ENCODE measurements at regions not wholly inside any gene's neighbourhood (a gene's known extent, or its start where the extent isn't known, plus 50 kb on each side); places are given as distances from the start of the nearest gene placed in this dataset.

GRCh38 chr5:133761632-133762031, 149.3 kb upstream of the FSTL4 start:
- H3K79me2 ChIP-seq (ENCODE audit: control insufficient read depth in 1 of 2, insufficient read depth in 2 of 2, low read length in 2 of 2), result no peaks in the 10 kb centered on the region
- H3K23ac ChIP-seq (ENCODE audit: insufficient read length), result no peak overlapping the region
- H2BK20ac ChIP-seq (ENCODE audit: low read length), result no peak overlapping the region
- no peak overlapping the region for H3K56ac ChIP-seq (replicated peaks; ENCODE audit: insufficient read length, low read depth, low read length)
- no peak for TF ChIP-seq ATF3 (IDR thresholded peaks at IDR 0.05; ENCODE audit: insufficient read depth, low read depth, low read length)
- TF ChIP-seq YY1 (IDR thresholded peaks at IDR 0.05; ENCODE audit: low read depth, low read length), result no peak
- H2AFZ ChIP-seq (ENCODE audit: low read length), result no peak overlapping the region
- no peak overlapping the region for H3K4ac ChIP-seq (replicated peaks; ENCODE audit: insufficient read length, low read depth, low read length)
- no peak overlapping the region for H2BK120ac ChIP-seq (replicated peaks; ENCODE audit: low read depth, low read length)
- H3K23me2 ChIP-seq (ENCODE audit: low read depth, low read length), result no peaks in the 10 kb centered on the region
- no peak overlapping the region for H3K4me2 ChIP-seq (ENCODE audit: insufficient read depth in 1 of 2, low read depth in 2 of 2, low read length in 2 of 2)
- DNase-seq (ENCODE audit: low read depth in 1 of 2, low spot score in 2 of 2) (no peak), FAIRE-seq (no peak)
- no peaks in the 10 kb centered on the region for H3K9me3 ChIP-seq (ENCODE audit: insufficient read depth in 2 of 2, low read depth in 1 of 2, low read length in 1 of 2)
- H3K79me1 ChIP-seq (ENCODE audit: low read depth, low read length), result no peaks in the 10 kb centered on the region
- no peak overlapping the region for H2BK12ac ChIP-seq (ENCODE audit: low read depth, low read length)
- H2BK15ac ChIP-seq (ENCODE audit: low read length), result no peak overlapping the region
- H3K4me1 ChIP-seq (replicated peaks in 1 of 4; ENCODE audit: control insufficient read depth in 3 of 4, insufficient read depth in 4 of 4, low read length in 3 of 4), result no peaks in the 10 kb centered on the region
- H3K9ac ChIP-seq (replicated peaks in 1 of 4; ENCODE audit: extremely low read depth in 1 of 4, low read depth in 3 of 4, low read length in 3 of 4), result no peak overlapping the region
- no peak overlapping the region for H4K91ac ChIP-seq (replicated peaks; ENCODE audit: insufficient read length, low read length)
- 83% methylated on average over 4 of the region's 4 CpGs; no CpG with 5 or more reads in 1 of the 2 experiments for WGBS, 2 experiments (ENCODE audit: extremely low coverage in 1 of 2, insufficient coverage in 1 of 2, insufficient read length in 1 of 2, insufficient replicate concordance in 2 of 2, low coverage in 1 of 2, low lambda C conversion rate in 2 of 2, missing lambda C conversion rate in 1 of 2)
- H3K36me3 ChIP-seq (ENCODE audit: control insufficient read depth in 2 of 4, insufficient read depth in 4 of 4, low read length in 3 of 4), result no peaks in the 10 kb centered on the region
- no peak overlapping the region for H4K5ac ChIP-seq (ENCODE audit: insufficient read length, low read depth, low read length)
- H3K27me3 ChIP-seq (replicated peaks in 1 of 4; ENCODE audit: control insufficient read depth in 3 of 4, extremely low read depth in 1 of 4, insufficient read depth in 3 of 4, low read length in 3 of 4), result no peaks in the 10 kb centered on the region; a peak in 1 of 7 replicates
- no peak overlapping the region for H4K8ac ChIP-seq (ENCODE audit: extremely low read depth, insufficient read depth, low read length)
- no peaks in the 10 kb centered on the region for H4K20me1 ChIP-seq (replicated peaks in 1 of 2; ENCODE audit: control insufficient read depth in 1 of 2, insufficient read depth in 2 of 2, low read length in 2 of 2)
- ChIA-PET CTCF (ENCODE audit: partially characterized antibody) (interaction anchor here (1.2 to 1.6 kb wide), 2 partner anchors 108 to 183 kb away, joined by 4 read pairs; no protein-coding TSS in a partner anchor), POLR2A (ENCODE audit: partially characterized antibody) (no interaction called here)
- H2AK5ac ChIP-seq (ENCODE audit: low read depth, low read length), result no peak overlapping the region
- H2BK5ac ChIP-seq (ENCODE audit: low read depth, low read length), result no peak overlapping the region
- H3K18ac ChIP-seq (ENCODE audit: extremely low read depth, low read length), result no peak overlapping the region
- no peak overlapping the region for H3K4me3 ChIP-seq (ENCODE audit: extremely low read depth in 1 of 4, insufficient read depth in 2 of 4, low read depth in 3 of 4, low read length in 4 of 4)
- H3K14ac ChIP-seq (ENCODE audit: insufficient read length), result no peak overlapping the region
- no peak overlapping the region for H3K27ac ChIP-seq (ENCODE audit: low read depth, low read length)
